HL-60 (cell line): ENCODE measurements at regions not wholly inside any gene's neighbourhood (a gene's known extent, or its start where the extent isn't known, plus 50 kb on each side); places are given as distances from the start of the nearest gene placed in this dataset.

Experiments
- CTCF ChIP-seq: IDR thresholded peaks from one replicate; pipeline ENCODE4 v1.5.1; 2011; ENCODE audit warnings: low read length, control low read depth, inconsistent platforms; ENCODE audit not compliant: insufficient read depth
- POLR2AphosphoS5 ChIP-seq: IDR thresholded peaks from 2 replicates; pipeline ENCODE4 v1.6.1; 2012; ENCODE audit warnings: low read depth

- TF ChIP-seq CTCF (no peak), POLR2AphosphoS5 (no peak)
These were observed 164.9 kb downstream of the PTBP2 start for GRCh38 chr1:96886474-96886873.
